ENCODE measurements at regions not wholly inside any gene's neighbourhood (a gene's known extent, or its start where the extent isn't known, plus 50 kb on each side); places are given as distances from the start of the nearest gene placed in this dataset.
"Not testable (repeated sequence)": the region's sequence is repeated elsewhere in the genome, so short reads cannot be mapped to it uniquely, and the experiment has no call there.

DNA sequence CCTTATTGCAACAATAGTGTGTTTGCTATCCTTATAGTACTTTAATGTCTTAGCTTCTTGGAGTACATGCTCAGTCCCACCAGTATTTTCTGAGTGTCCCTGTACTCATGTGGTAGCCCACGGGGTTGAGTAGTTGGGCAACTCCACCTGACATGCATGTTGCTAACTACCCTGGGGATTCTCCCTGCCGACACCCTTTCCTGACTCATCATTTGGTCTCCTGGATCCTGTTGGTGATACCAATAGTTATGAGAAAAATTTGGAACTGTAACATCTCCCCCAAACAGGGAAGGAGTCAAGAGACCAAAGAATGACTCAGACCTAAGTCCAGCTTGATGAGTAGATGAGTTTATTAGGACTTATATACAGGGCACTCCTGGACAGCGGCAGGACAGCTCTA, 101.6 kb downstream of the BRMS1L start:
- DNase-seq (ENCODE audit: low spot score in 2 of 2) = no peak
- H3K4me3 ChIP-seq (ENCODE audit: low read depth, poor library complexity, severe bottlenecking) = no peak overlapping the region
- 42 to 59% methylated on average over 3 of the region's 3 CpGs for WGBS, 2 donors
- TF ChIP-seq, protein P1, sequence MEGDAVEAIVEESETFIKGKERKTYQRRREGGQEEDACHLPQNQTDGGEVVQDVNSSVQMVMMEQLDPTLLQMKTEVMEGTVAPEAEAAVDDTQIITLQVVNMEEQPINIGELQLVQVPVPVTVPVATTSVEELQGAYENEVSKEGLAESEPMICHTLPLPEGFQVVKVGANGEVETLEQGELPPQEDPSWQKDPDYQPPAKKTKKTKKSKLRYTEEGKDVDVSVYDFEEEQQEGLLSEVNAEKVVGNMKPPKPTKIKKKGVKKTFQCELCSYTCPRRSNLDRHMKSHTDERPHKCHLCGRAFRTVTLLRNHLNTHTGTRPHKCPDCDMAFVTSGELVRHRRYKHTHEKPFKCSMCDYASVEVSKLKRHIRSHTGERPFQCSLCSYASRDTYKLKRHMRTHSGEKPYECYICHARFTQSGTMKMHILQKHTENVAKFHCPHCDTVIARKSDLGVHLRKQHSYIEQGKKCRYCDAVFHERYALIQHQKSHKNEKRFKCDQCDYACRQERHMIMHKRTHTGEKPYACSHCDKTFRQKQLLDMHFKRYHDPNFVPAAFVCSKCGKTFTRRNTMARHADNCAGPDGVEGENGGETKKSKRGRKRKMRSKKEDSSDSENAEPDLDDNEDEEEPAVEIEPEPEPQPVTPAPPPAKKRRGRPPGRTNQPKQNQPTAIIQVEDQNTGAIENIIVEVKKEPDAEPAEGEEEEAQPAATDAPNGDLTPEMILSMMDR (IDR thresholded peaks at IDR 0.05) = no peak
- TF ChIP-seq POLR2A (IDR thresholded peaks at IDR 0.05) = no peak
- intact Hi-C loops (cut with DNase I; ENCODE audit: low total_unique reads) = no loop called here

DNA sequence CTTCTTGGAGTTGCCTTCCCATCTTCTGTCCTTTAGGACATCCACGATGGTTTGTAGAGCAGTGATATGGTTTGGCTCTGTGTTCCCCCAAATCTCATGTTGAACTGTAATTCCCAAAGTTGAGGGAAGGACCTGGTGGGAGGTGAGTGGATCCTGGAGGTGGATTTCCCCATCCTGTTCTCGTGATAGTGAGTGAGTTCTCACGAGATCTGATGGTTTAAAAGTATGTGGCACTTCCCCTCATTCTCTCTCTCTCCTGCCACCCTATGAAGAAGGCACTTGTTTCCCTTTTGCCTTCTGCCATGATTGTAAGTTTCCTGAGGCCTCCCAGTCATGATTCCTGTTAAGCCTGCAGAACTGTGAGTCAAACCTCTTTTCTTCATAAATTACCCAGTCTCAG, 99.2 kb downstream of the BRMS1L start:
- WGBS, 2 donors = 91 to 94% methylated on average over 3 of the region's 3 CpGs
- DNase-seq (ENCODE audit: low spot score in 2 of 2) = no peak
- intact Hi-C loops (cut with DNase I; ENCODE audit: low total_unique reads) = no loop called here
- TF ChIP-seq, protein P1 (IDR thresholded peaks at IDR 0.05) = no peak
- no peak for TF ChIP-seq POLR2A (IDR thresholded peaks at IDR 0.05)
- H3K4me3 ChIP-seq (ENCODE audit: low read depth, poor library complexity, severe bottlenecking) = no peak overlapping the region

DNA sequence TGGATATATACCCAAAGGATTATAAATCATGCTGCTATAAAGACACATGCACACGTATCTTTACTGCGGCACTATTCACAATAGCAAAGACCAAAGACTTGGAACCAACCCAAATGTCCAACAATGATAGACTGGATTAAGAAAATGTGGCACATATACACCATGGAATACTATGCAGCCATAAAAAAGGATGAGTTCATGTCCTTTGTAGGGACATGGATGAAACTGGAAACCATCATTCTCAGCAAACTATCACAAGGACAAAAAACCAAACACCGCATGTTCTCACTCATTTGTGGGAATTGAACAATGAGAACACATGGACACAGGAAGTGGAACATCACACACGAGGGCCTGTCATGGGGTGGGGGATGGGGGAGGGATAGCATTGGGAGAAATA, 96.5 kb downstream of the BRMS1L start:
- intact Hi-C loops (cut with DNase I; ENCODE audit: low total_unique reads); H3K4me3 ChIP-seq (ENCODE audit: low read depth, poor library complexity, severe bottlenecking); DNase-seq (ENCODE audit: low spot score in 2 of 2): not testable (repeated sequence)
- WGBS, 2 donors = 90 to 92% methylated on average over 4 of the region's 4 CpGs

DNA sequence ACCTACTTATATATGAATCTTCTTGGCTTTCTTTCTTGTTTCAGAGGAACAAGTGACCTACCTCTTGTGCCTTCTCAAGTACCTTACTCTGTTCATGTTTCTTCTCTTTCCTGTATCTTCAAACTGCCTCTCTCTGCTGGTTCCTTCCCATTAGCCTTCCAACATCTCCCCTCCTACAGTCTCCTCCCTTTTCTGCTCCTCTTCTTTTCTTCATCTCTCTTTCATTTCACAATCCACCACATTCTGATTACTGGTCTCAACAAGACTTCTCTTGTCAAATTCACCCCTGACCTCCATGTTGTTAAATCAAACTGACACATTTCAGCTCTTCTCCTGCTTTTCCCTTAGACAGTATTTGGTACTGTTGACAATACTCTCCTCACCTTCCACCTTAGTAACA, 95.6 kb downstream of the BRMS1L start:
- DNase-seq (ENCODE audit: low spot score in 2 of 2) = no peak
- intact Hi-C loops (cut with DNase I; ENCODE audit: low total_unique reads) = no loop called here
- no peak for TF ChIP-seq POLR2A (IDR thresholded peaks at IDR 0.05)
- TF ChIP-seq, protein P1 (IDR thresholded peaks at IDR 0.05) = no peak
- no peak overlapping the region for H3K4me3 ChIP-seq (ENCODE audit: low read depth, poor library complexity, severe bottlenecking)

Measured in lower leg skin (tissue), 4 donors.